GM23338 (cell line): ENCODE measurements at regions not wholly inside any gene's neighbourhood (a gene's known extent, or its start where the extent isn't known, plus 50 kb on each side); places are given as distances from the start of the nearest gene placed in this dataset.

Experiments used
- ATAC-seq: fragments of 200-7000 bp; cut with Tn5 transposase; 3 replicates; pipeline ENCODE4 v1.9.1; 2020
- DNase-seq: peaks from one replicate; pipeline ENCODE4 v3.0.0-alpha.2; 2015; ENCODE audit warnings: low spot score
- H2AFZ ChIP-seq: fragments of 200-600 bp; sonication (generic); 2 replicates; pipeline ENCODE4 v1.8.0; 2016; ENCODE audit warnings: antibody characterized with exemption, mild to moderate bottlenecking, moderate library complexity
- H3F3A ChIP-seq: fragments of 200-600 bp; sonication (generic); replicated peaks from 2 replicates; pipeline ENCODE4 v1.8.0; 2017; ENCODE audit warnings: antibody characterized with exemption, mixed run types, low read depth
- H3K27ac ChIP-seq: fragments of 200-600 bp; sonication (generic); 2 replicates; pipeline ENCODE4 v1.6.1; 2016; ENCODE audit warnings: low read depth
- H3K27me3 ChIP-seq: fragments of 200-600 bp; sonication (generic); 2 replicates; pipeline ENCODE4 v1.8.0; 2016; ENCODE audit warnings: mild to moderate bottlenecking, mixed run types, moderate library complexity; ENCODE audit not compliant: insufficient read depth
- H3K36me3 ChIP-seq: fragments of 200-600 bp; sonication (generic); 2 replicates; pipeline ENCODE4 v1.8.0; 2016; ENCODE audit warnings: mild to moderate bottlenecking; ENCODE audit not compliant: insufficient read depth
- H3K4me1 ChIP-seq: fragments of 200-600 bp; sonication (generic); 2 replicates; pipeline ENCODE4 v1.8.0; 2016; ENCODE audit warnings: mild to moderate bottlenecking, moderate library complexity; ENCODE audit not compliant: insufficient read depth
- H3K4me2 ChIP-seq: fragments of 200-600 bp; sonication (generic); 2 replicates; pipeline ENCODE4 v1.7.1; 2017; ENCODE audit warnings: mixed run types
- H3K4me3 ChIP-seq: fragments of 200-600 bp; sonication (generic); 2 replicates; pipeline ENCODE4 v1.6.1; 2016; ENCODE audit warnings: mixed run types
- H3K79me2 ChIP-seq: fragments of 200-600 bp; sonication (generic); replicated peaks from 2 replicates; pipeline ENCODE4 v1.8.0; 2017; ENCODE audit warnings: mild to moderate bottlenecking; ENCODE audit not compliant: insufficient read depth
- H3K9me2 ChIP-seq: fragments of 200-600 bp; sonication (generic); 2 replicates; pipeline ENCODE4 v1.8.0; 2017; ENCODE audit not compliant: insufficient read depth
- H4K20me1 ChIP-seq: fragments of 200-600 bp; sonication (generic); replicated peaks from 2 replicates; pipeline ENCODE4 v1.8.0; 2017; ENCODE audit warnings: mild to moderate bottlenecking; ENCODE audit not compliant: insufficient read depth
- H3K27ac Mint-ChIP-seq: 2 replicates; pipeline ENCODE4 v1.8.0; 2020; ENCODE audit warnings: inconsistent platforms, mild to moderate bottlenecking, moderate library complexity, mixed read lengths
- H3K27me3 Mint-ChIP-seq: 3 replicates; pipeline ENCODE4 v1.8.0; 2022; ENCODE audit warnings: low read depth, mild to moderate bottlenecking, moderate library complexity, mixed read lengths, inconsistent platforms; ENCODE audit not compliant: insufficient read depth, poor library complexity
- H3K36me3 Mint-ChIP-seq: 3 replicates; pipeline ENCODE4 v1.8.0; 2021; ENCODE audit warnings: low read depth, mild to moderate bottlenecking, inconsistent platforms, moderate library complexity, mixed read lengths
- H3K4me1 Mint-ChIP-seq: 3 replicates; pipeline ENCODE4 v1.8.0; 2020; ENCODE audit warnings: mild to moderate bottlenecking, inconsistent platforms, mixed read lengths
- H3K4me3 Mint-ChIP-seq: 3 replicates; pipeline ENCODE4 v1.8.0; 2021; ENCODE audit warnings: moderate library complexity, mild to moderate bottlenecking, inconsistent platforms, mixed read lengths
- H3K9me3 Mint-ChIP-seq: 3 replicates; pipeline ENCODE4 v1.8.0; 2020; ENCODE audit warnings: moderate library complexity, mild to moderate bottlenecking, inconsistent platforms, mixed read lengths
- CREB1 ChIP-seq: fragments of 250-450 bp; sonication (Bioruptor Pico); IDR thresholded peaks from 2 replicates; pipeline ENCODE4 v1.5.0; 2020; ENCODE audit warnings: low read depth, mild to moderate bottlenecking, moderate library complexity
- ETS1 ChIP-seq: IDR thresholded peaks from 2 replicates; pipeline ENCODE4 v1.6.1; 2016; ENCODE audit warnings: antibody characterized with exemption
- EZH2 ChIP-seq: fragments of 200-600 bp; sonication (generic); IDR thresholded peaks from one replicate; pipeline ENCODE4 v1.8.0; 2017; ENCODE audit warnings: antibody characterized with exemption, mild to moderate bottlenecking, low read depth; ENCODE audit not compliant: unreplicated experiment
- STAT1 ChIP-seq: IDR thresholded peaks from one replicate; pipeline ENCODE4 v1.6.1; 2016; ENCODE audit warnings: antibody characterized with exemption; ENCODE audit not compliant: unreplicated experiment
- ZNF331 ChIP-seq: fragments of 250-450 bp; sonication (Bioruptor Pico); IDR thresholded peaks from 2 replicates; pipeline ENCODE4 v1.5.0; 2020; ENCODE audit warnings: low read depth, mild to moderate bottlenecking, moderate library complexity
- ZNF462 ChIP-seq: fragments of 250-450 bp; sonication (Bioruptor Pico); IDR thresholded peaks from 2 replicates; pipeline ENCODE4 v1.5.0; 2020; ENCODE audit warnings: mild to moderate bottlenecking, moderate library complexity

GRCh38 chr12:68098939-68099338 is 60.6 kb downstream of the IFNG start:
- Histone ChIP-seq H2AFZ (no peak overlapping the region), H3K27me3 (no peaks in the 10 kb centered on the region), H3K4me1 (no peaks in the 10 kb centered on the region), H3K4me3 (no peak overlapping the region), H3K9me2 (0 out of 2 replicates have a peak, but pooled peaks cover 3% of the 10 kb centered on the region), H3K36me3 (no peaks in the 10 kb centered on the region), H3K27ac (no peak overlapping the region), H3K79me2 (no peaks in the 10 kb centered on the region), H3F3A (no peaks in the 10 kb centered on the region), H3K4me2 (no peak overlapping the region; the same call in 1 of the 2 replicates), H4K20me1 (no peaks in the 10 kb centered on the region)
- TF ChIP-seq ZNF462 (0 out of 2 replicates have a peak, but pooled peaks have one; percentile 48), CREB1 (CRISPR knock-in tag) (no peak), STAT1 (no peak), ZNF331 (CRISPR knock-in tag) (no peak), EZH2 (no peak), ETS1 (no peak)
- Mint-ChIP-seq H3K9me3 (no peaks in the 10 kb centered on the region), H3K36me3 (no peaks in the 10 kb centered on the region), H3K4me3 (no peak overlapping the region), H3K27ac (no peak overlapping the region), H3K27me3 (no peaks in the 10 kb centered on the region), H3K4me1 (peaks cover 11% of the 10 kb centered on the region)
- ATAC-seq (peak; percentile 95), DNase-seq (peak; percentile 31)
